CD8-positive, alpha-beta memory T cell (primary cell): ENCODE measurements at regions not wholly inside any gene's neighbourhood (a gene's known extent, or its start where the extent isn't known, plus 50 kb on each side); places are given as distances from the start of the nearest gene placed in this dataset.

Source experiments
- CTCF ChIA-PET: fragments of 350-600 bp; sonication (Branson Sonifier 250); formaldehyde crosslinking; loops from one replicate; lab custom pipeline; 2021; ENCODE audit warnings: antibody characterized with exemption; lab: Charles Lee
- POLR2A ChIA-PET: fragments of 350-600 bp; sonication (Branson Sonifier 250); formaldehyde crosslinking; loops from one replicate; lab custom pipeline; 2021; ENCODE audit warnings: antibody characterized with exemption; lab: Charles Lee
- DNase-seq, 5 donors: peaks; one replicate each; pipeline versions ENCODE4 v3.0.0 to v3.0.0-alpha.2; 2020 to 2022; ENCODE audit warnings: mixed read lengths in 1 of 5
- H3K27ac ChIP-seq: one replicate; pipeline ENCODE4 v1.7.0; 2013; ENCODE audit warnings: low read depth, mild to moderate bottlenecking, low read length, moderate library complexity
- H3K27me3 ChIP-seq: 2 replicates; pipeline ENCODE4 v1.7.0; 2013; ENCODE audit warnings: low read length, mild to moderate bottlenecking; ENCODE audit not compliant: insufficient read depth, poor library complexity, severe bottlenecking
- H3K36me3 ChIP-seq: 2 replicates; pipeline ENCODE4 v1.7.0; 2013; ENCODE audit warnings: mild to moderate bottlenecking, low read length, moderate library complexity; ENCODE audit not compliant: insufficient read depth
- H3K4me1 ChIP-seq: 2 replicates; pipeline ENCODE4 v1.7.0; 2013; ENCODE audit warnings: mild to moderate bottlenecking, low read length, moderate library complexity; ENCODE audit not compliant: insufficient read depth
- H3K4me3 ChIP-seq: 2 replicates; pipeline ENCODE4 v1.7.0; 2013; ENCODE audit warnings: mild to moderate bottlenecking, low read length
- H3K9me3 ChIP-seq: 2 replicates; pipeline ENCODE4 v1.7.0; 2013; ENCODE audit warnings: mild to moderate bottlenecking, low read length
- H3K27ac Mint-ChIP-seq, 8 donors: one replicate each; pipeline ENCODE4 v1.8.0; 2020 to 2021; ENCODE audit warnings: mixed read lengths in 8 of 8, mild to moderate bottlenecking in 6 of 8, inconsistent platforms in 3 of 8, moderate library complexity in 3 of 8
- H3K27me3 Mint-ChIP-seq, 2 donors: one replicate each; pipeline ENCODE4 v1.8.0; 2020 to 2021; ENCODE audit warnings: mixed read lengths in 2 of 2, mild to moderate bottlenecking in 1 of 2, moderate library complexity in 1 of 2
- H3K36me3 Mint-ChIP-seq, 3 donors: one replicate each; pipeline ENCODE4 v1.8.0; 2020 to 2021; ENCODE audit warnings: mixed read lengths in 3 of 3, inconsistent platforms in 1 of 3, mild to moderate bottlenecking in 1 of 3
- H3K4me1 Mint-ChIP-seq, 3 donors: one replicate each; pipeline ENCODE4 v1.8.0; 2020 to 2021; ENCODE audit warnings: mixed read lengths in 3 of 3, inconsistent platforms in 1 of 3, mild to moderate bottlenecking in 1 of 3
- H3K4me3 Mint-ChIP-seq, 7 donors: one replicate each; pipeline ENCODE4 v1.8.0; 2020 to 2021; ENCODE audit warnings: mixed read lengths in 7 of 7, mild to moderate bottlenecking in 6 of 7, moderate library complexity in 4 of 7, inconsistent platforms in 2 of 7
- H3K9me3 Mint-ChIP-seq, 5 donors: one replicate each; pipeline ENCODE4 v1.8.0; 2020 to 2022; ENCODE audit warnings: mixed read lengths in 5 of 5, mild to moderate bottlenecking in 3 of 5, moderate library complexity in 2 of 5, inconsistent platforms in 1 of 5

GRCh38 chr4:98210281-98210680, 50.9 kb upstream of the RAP1GDS1 start:
- H3K36me3 Mint-ChIP-seq = no peaks in the 10 kb centered on the region
- H3K36me3 ChIP-seq = no peaks in the 10 kb centered on the region
- no peaks in the 10 kb centered on the region for H3K4me1 Mint-ChIP-seq
- no peaks in the 10 kb centered on the region for H3K4me1 ChIP-seq
- H3K27me3 Mint-ChIP-seq = peaks cover 0 to 4% of the 10 kb centered on the region in 2 donors
- H3K4me3 ChIP-seq = no peak overlapping the region
- ChIA-PET POLR2A (no interaction called here), CTCF (no interaction called here)
- H3K9me3 Mint-ChIP-seq = no peaks in the 10 kb centered on the region
- no peak overlapping the region for H3K27ac ChIP-seq
- H3K27ac Mint-ChIP-seq = no peak overlapping the region
- H3K9me3 ChIP-seq = no peaks in the 10 kb centered on the region
- no peaks in the 10 kb centered on the region for H3K27me3 ChIP-seq
- H3K4me3 Mint-ChIP-seq = no peak overlapping the region
- DNase-seq = no peak

GRCh38 chr4:98209111-98209510, 52.1 kb upstream of the RAP1GDS1 start:
- POLR2A ChIA-PET = no interaction called here
- Mint-ChIP-seq H3K27ac (no peak overlapping the region), H3K27me3 (peaks cover 0 to 2% of the 10 kb centered on the region in 2 donors), H3K4me1 (peaks cover 0 to 3% (median 3%) of the 10 kb centered on the region in 3 donors), H3K4me3 (no peak overlapping the region), H3K9me3 (no peaks in the 10 kb centered on the region), H3K36me3 (no peaks in the 10 kb centered on the region)
- H3K9me3 ChIP-seq = no peaks in the 10 kb centered on the region
- H3K27me3 ChIP-seq = no peaks in the 10 kb centered on the region
- no peak for DNase-seq
- no peaks in the 10 kb centered on the region for H3K4me1 ChIP-seq
- no peak overlapping the region for H3K27ac ChIP-seq
- H3K36me3 ChIP-seq = no peaks in the 10 kb centered on the region
- no peak overlapping the region for H3K4me3 ChIP-seq
- CTCF ChIA-PET = no interaction called here

DNA sequence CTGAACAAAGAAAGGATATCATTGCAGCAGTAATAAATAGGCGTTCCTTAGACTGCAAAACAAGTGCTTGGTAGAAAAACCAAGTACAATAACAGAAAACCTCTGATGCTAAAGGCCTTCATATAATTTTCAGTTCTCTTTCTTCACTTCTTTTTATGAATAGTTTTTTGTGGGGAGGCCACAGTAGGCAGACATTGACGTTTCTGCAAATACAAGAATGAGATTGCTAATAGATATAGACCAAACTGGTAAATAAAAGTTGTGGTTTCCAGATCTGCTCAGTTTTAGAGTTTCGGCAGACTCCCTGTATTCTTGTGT, 57.0 kb upstream of the RAP1GDS1 start:
- ChIA-PET POLR2A (no interaction called here), CTCF (interaction anchor here (0.6 to 1.1 kb wide), 2 partner anchors 24 to 792 kb away, joined by 3 read pairs; partner anchors contain the start of gene METAP1)
- Histone ChIP-seq H3K27me3 (no peaks in the 10 kb centered on the region), H3K9me3 (no peaks in the 10 kb centered on the region), H3K36me3 (no peaks in the 10 kb centered on the region), H3K4me1 (no peaks in the 10 kb centered on the region), H3K27ac (no peak overlapping the region), H3K4me3 (no peak overlapping the region)
- peaks cover 11 to 20% (median 13%) of the 10 kb centered on the region in 5 donors for H3K9me3 Mint-ChIP-seq
- H3K4me3 Mint-ChIP-seq = peak overlapping the region in 2 of 7 donors; percentile 26 to 73
- peaks cover 0 to 3% of the 10 kb centered on the region in 2 donors for H3K27me3 Mint-ChIP-seq
- DNase-seq = no peak
- peak overlapping the region in 2 of 8 donors; percentile 64 to 82 for H3K27ac Mint-ChIP-seq
- peaks cover 3 to 17% (median 16%) of the 10 kb centered on the region in 3 donors for H3K4me1 Mint-ChIP-seq
- peaks cover 0 to 12% (median 3%) of the 10 kb centered on the region in 3 donors for H3K36me3 Mint-ChIP-seq

GRCh38 chr4:98203332-98204235, 57.6 kb upstream of the RAP1GDS1 start:
- no peak overlapping the region for H3K4me3 ChIP-seq
- Mint-ChIP-seq H3K9me3 (peaks cover 11 to 20% (median 17%) of the 10 kb centered on the region in 5 donors), H3K4me1 (peaks cover 3 to 17% (median 16%) of the 10 kb centered on the region in 3 donors), H3K27me3 (peaks cover 0 to 3% of the 10 kb centered on the region in 2 donors), H3K36me3 (peaks cover 0 to 17% (median 3%) of the 10 kb centered on the region in 3 donors), H3K27ac (peak overlapping the region in 4 of 8 donors; percentile 21 to 82 (median 64)), H3K4me3 (peak overlapping the region in 3 of 7 donors; percentile 27 to 73 (median 73))
- H3K4me1 ChIP-seq = no peaks in the 10 kb centered on the region
- CTCF ChIA-PET = interaction anchor here (1.1 kb wide), 1 partner anchor 792 kb away, joined by 3 read pairs; the partner anchor contains the start of gene METAP1
- H3K27me3 ChIP-seq = no peaks in the 10 kb centered on the region
- no peak overlapping the region for H3K27ac ChIP-seq
- H3K36me3 ChIP-seq = no peaks in the 10 kb centered on the region
- no peak for DNase-seq
- POLR2A ChIA-PET = no interaction called here
- no peaks in the 10 kb centered on the region for H3K9me3 ChIP-seq

DNA sequence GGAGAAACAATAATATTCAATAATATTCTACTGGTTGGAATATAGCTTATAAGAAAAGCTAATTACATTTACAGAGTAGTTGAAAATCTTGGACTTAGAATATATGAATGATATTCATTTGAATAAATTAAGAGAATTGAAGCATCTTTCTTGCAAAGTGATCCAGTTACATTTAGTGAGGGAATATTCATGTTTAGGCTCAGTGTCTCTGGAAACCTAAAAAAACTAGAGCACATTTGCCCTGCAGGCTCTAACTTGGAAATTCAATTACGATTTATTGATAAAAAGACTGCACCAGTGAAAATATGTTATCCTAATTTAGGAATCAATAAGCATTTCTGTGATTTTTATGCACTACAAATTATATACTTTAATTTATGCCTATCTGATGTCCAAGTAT, 58.3 kb upstream of the RAP1GDS1 start:
- ChIA-PET CTCF (no interaction called here), POLR2A (no interaction called here)
- H3K27ac ChIP-seq = no peak overlapping the region
- no peak overlapping the region for H3K4me3 ChIP-seq
- no peak for DNase-seq
- peaks cover 3 to 17% (median 16%) of the 10 kb centered on the region in 3 donors for H3K4me1 Mint-ChIP-seq
- H3K36me3 Mint-ChIP-seq = peaks cover 0 to 22% (median 3%) of the 10 kb centered on the region in 3 donors
- peaks cover 15 to 25% (median 23%) of the 10 kb centered on the region in 5 donors for H3K9me3 Mint-ChIP-seq
- no peaks in the 10 kb centered on the region for H3K9me3 ChIP-seq
- H3K27me3 ChIP-seq = no peaks in the 10 kb centered on the region
- peak overlapping the region in 2 of 8 donors; percentile 64 to 82 for H3K27ac Mint-ChIP-seq
- peak overlapping the region in 1 of 7 donors; percentile 73 for H3K4me3 Mint-ChIP-seq
- peaks cover 3% of the 10 kb centered on the region in 2 donors for H3K27me3 Mint-ChIP-seq
- no peaks in the 10 kb centered on the region for H3K4me1 ChIP-seq
- no peaks in the 10 kb centered on the region for H3K36me3 ChIP-seq

GRCh38 chr4:98199247-98199646, 56.0 kb upstream of the STPG2 start:
- peaks cover 7% of the 10 kb centered on the region for H3K9me3 ChIP-seq
- H3K27me3 ChIP-seq = no peaks in the 10 kb centered on the region
- H3K36me3 Mint-ChIP-seq = peaks cover 2 to 35% (median 3%) of the 10 kb centered on the region in 3 donors
- H3K36me3 ChIP-seq = no peaks in the 10 kb centered on the region
- H3K4me1 Mint-ChIP-seq = peaks cover 3 to 15% (median 14%) of the 10 kb centered on the region in 3 donors
- no peak overlapping the region for H3K27ac ChIP-seq
- no peak overlapping the region for H3K4me3 Mint-ChIP-seq
- ChIA-PET CTCF (no interaction called here), POLR2A (no interaction called here)
- H3K27ac Mint-ChIP-seq = no peak overlapping the region
- peaks cover 3 to 8% of the 10 kb centered on the region in 2 donors for H3K27me3 Mint-ChIP-seq
- no peak for DNase-seq
- H3K4me1 ChIP-seq = no peaks in the 10 kb centered on the region
- H3K4me3 ChIP-seq = no peak overlapping the region
- H3K9me3 Mint-ChIP-seq = peaks cover 34 to 48% (median 45%) of the 10 kb centered on the region in 5 donors

DNA sequence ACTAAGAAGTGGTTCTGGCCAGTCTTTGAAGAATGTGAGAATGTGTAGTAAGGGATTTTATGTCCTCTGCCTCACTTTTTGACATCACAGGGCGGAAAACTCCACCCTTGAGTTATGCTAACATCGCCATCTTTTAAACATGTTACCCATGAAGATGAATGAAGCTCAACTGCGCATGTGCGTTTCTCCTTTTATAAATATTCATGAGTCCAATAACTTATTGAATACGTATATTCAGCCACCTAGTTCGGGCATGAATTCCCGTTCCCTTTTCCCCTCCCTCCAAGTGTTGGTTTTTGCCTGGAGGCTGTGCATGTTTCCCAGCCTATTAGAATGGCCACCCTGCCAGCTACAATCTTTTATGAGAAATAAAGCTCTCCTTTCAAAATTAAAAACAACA, 51.7 kb upstream of the STPG2 start:
- Histone ChIP-seq H3K27ac (no peak overlapping the region), H3K36me3 (no peaks in the 10 kb centered on the region), H3K9me3 (peaks cover 17% of the 10 kb centered on the region), H3K27me3 (no peaks in the 10 kb centered on the region), H3K4me1 (no peaks in the 10 kb centered on the region), H3K4me3 (no peak overlapping the region)
- peaks cover 6% of the 10 kb centered on the region in 2 donors for H3K27me3 Mint-ChIP-seq
- no peak overlapping the region for H3K27ac Mint-ChIP-seq
- no peaks in the 10 kb centered on the region for H3K4me1 Mint-ChIP-seq
- peaks cover 1 to 32% (median 2%) of the 10 kb centered on the region in 3 donors for H3K36me3 Mint-ChIP-seq
- H3K9me3 Mint-ChIP-seq = peaks cover 40 to 53% (median 45%) of the 10 kb centered on the region in 5 donors
- DNase-seq = no peak
- POLR2A ChIA-PET = interaction anchor here (0.6 kb wide), 1 partner anchor 91 kb away, joined by 8 read pairs; no protein-coding TSS in a partner anchor
- no peak overlapping the region for H3K4me3 Mint-ChIP-seq
- CTCF ChIA-PET = no interaction called here

DNA sequence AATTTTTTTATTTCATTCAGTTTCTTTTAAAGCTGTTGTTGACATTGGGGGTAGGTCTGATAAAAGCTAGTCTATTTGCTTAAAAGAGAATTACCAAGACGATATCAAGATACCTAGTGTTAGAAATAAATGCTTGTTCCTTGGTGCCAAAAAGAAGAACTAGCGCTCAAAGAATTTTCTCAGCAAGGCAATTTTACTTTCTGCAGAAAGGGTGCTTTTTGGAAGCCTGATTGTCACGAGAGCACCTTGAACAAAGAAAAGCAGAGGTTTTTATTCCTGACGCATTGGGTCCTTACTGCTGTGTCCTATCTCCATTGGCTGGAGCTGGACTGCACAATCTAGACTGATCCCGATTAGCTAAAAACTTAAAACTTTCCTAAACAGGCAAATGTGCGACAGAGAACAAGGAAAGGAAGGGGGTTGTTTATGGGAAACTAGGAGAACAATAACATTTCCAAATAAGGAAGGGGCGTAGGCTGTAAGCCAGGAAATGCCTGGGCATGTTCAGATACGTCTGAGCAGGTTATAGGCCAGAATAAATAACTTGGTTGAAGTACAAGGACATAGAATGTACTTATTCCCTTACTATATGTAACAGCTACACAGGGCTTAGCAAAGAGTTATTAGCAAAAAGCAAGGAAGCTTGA, 50.3 kb upstream of the STPG2 start:
- peaks cover 17% of the 10 kb centered on the region for H3K9me3 ChIP-seq
- H3K27me3 ChIP-seq = no peaks in the 10 kb centered on the region
- ChIA-PET CTCF (no interaction called here), POLR2A (no interaction called here)
- Mint-ChIP-seq H3K27ac (no peak overlapping the region), H3K27me3 (peaks cover 7 to 10% of the 10 kb centered on the region in 2 donors), H3K9me3 (peaks cover 40 to 49% (median 44%) of the 10 kb centered on the region in 5 donors), H3K36me3 (peaks cover 0 to 26% (median 2%) of the 10 kb centered on the region in 3 donors), H3K4me1 (no peaks in the 10 kb centered on the region), H3K4me3 (no peak overlapping the region)
- H3K27ac ChIP-seq = no peak overlapping the region
- H3K4me1 ChIP-seq = no peaks in the 10 kb centered on the region
- DNase-seq = no peak
- H3K4me3 ChIP-seq = no peak overlapping the region
- H3K36me3 ChIP-seq = no peaks in the 10 kb centered on the region
